ENCODE measurements at regions not wholly inside any gene's neighbourhood (a gene's known extent, or its start where the extent isn't known, plus 50 kb on each side); places are given as distances from the start of the nearest gene placed in this dataset.
"Not testable (repeated sequence)": the region's sequence is repeated elsewhere in the genome, so short reads cannot be mapped to it uniquely, and the experiment has no call there.

GRCh38 chr14:40216976-40217375 is 784.7 kb upstream of the FBXO33 start:
- Mint-ChIP-seq H3K27me3 (no peaks in the 10 kb centered on the region), H3K36me3 (ENCODE audit: low read depth) (no peaks in the 10 kb centered on the region), H3K9me3 (ENCODE audit: low read depth) (peaks cover 10% of the 10 kb centered on the region), H3K27ac (no peak overlapping the region), H3K4me3 (no peak overlapping the region), H3K4me1 (no peaks in the 10 kb centered on the region)
- CTCF ChIA-PET = no interaction called here
- ATAC-seq = no peak
- DNase-seq = no peak
- POLR2A ChIA-PET = interaction anchor here (0.6 kb wide), 1 partner anchor 44 kb away, joined by 4 read pairs; no protein-coding TSS in a partner anchor
- intact Hi-C loops (cut with DNase I, micrococcal nuclease) = no loop called here

- H3K4me3 Mint-ChIP-seq; H3K27me3 Mint-ChIP-seq; H3K4me1 Mint-ChIP-seq; ATAC-seq; H3K36me3 Mint-ChIP-seq (ENCODE audit: low read depth); DNase-seq; intact Hi-C loops (cut with DNase I, micrococcal nuclease); H3K27ac Mint-ChIP-seq: not testable (repeated sequence)
- H3K9me3 Mint-ChIP-seq (ENCODE audit: low read depth) = peaks cover 11% of the 10 kb centered on the region
- ChIA-PET CTCF (interaction anchor here (0.8 kb wide), 1 partner anchor 11 kb away, joined by 3 read pairs; no protein-coding TSS in a partner anchor), POLR2A (interaction anchor here (0.6 kb wide), 1 partner anchor 44 kb away, joined by 4 read pairs; no protein-coding TSS in a partner anchor)
These were observed 784.2 kb upstream of the FBXO33 start for GRCh38 chr14:40216408-40216807.

GRCh38 chr14:40213701-40214100 is 781.5 kb upstream of the FBXO33 start:
- no peaks in the 10 kb centered on the region for H3K4me1 Mint-ChIP-seq
- ChIA-PET POLR2A (no interaction called here), CTCF (no interaction called here)
- H3K27ac Mint-ChIP-seq = no peak overlapping the region
- intact Hi-C loops (cut with DNase I, micrococcal nuclease) = no loop called here
- H3K9me3 Mint-ChIP-seq (ENCODE audit: low read depth) = peaks cover 12% of the 10 kb centered on the region
- ATAC-seq (no peak), DNase-seq (no peak)
- H3K36me3 Mint-ChIP-seq (ENCODE audit: low read depth) = no peaks in the 10 kb centered on the region
- H3K27me3 Mint-ChIP-seq = no peaks in the 10 kb centered on the region
- no peak overlapping the region for H3K4me3 Mint-ChIP-seq

- peaks cover 7% of the 10 kb centered on the region for H3K9me3 Mint-ChIP-seq (ENCODE audit: low read depth)
- H3K27ac Mint-ChIP-seq = no peak overlapping the region
- H3K36me3 Mint-ChIP-seq (ENCODE audit: low read depth) = no peaks in the 10 kb centered on the region
- DNase-seq = no peak
- H3K27me3 Mint-ChIP-seq = no peaks in the 10 kb centered on the region
- intact Hi-C loops (cut with DNase I, micrococcal nuclease) = no loop called here
- ChIA-PET POLR2A (no interaction called here), CTCF (no interaction called here)
- H3K4me1 Mint-ChIP-seq = no peaks in the 10 kb centered on the region
- no peak overlapping the region for H3K4me3 Mint-ChIP-seq
- no peak for ATAC-seq
These were observed 772.4 kb upstream of the FBXO33 start for GRCh38 chr14:40204441-40205175.

- H3K4me3 Mint-ChIP-seq = no peak overlapping the region
- POLR2A ChIA-PET = no interaction called here
- CTCF ChIA-PET = no interaction called here
- intact Hi-C loops (cut with DNase I, micrococcal nuclease) = no loop called here
- H3K36me3 Mint-ChIP-seq (ENCODE audit: low read depth) = no peaks in the 10 kb centered on the region
- no peaks in the 10 kb centered on the region for H3K9me3 Mint-ChIP-seq (ENCODE audit: low read depth)
- no peak overlapping the region for H3K27ac Mint-ChIP-seq
- no peaks in the 10 kb centered on the region for H3K27me3 Mint-ChIP-seq
- no peak for DNase-seq
- ATAC-seq = no peak
- H3K4me1 Mint-ChIP-seq = no peaks in the 10 kb centered on the region
These were observed 766.9 kb upstream of the FBXO33 start for GRCh38 chr14:40199101-40199500.

GRCh38 chr14:40197344-40197743 is 765.1 kb upstream of the FBXO33 start:
- no peak for ATAC-seq
- intact Hi-C loops (cut with DNase I, micrococcal nuclease) = no loop called here
- CTCF ChIA-PET = no interaction called here
- H3K4me1 Mint-ChIP-seq = no peaks in the 10 kb centered on the region
- H3K27me3 Mint-ChIP-seq = no peaks in the 10 kb centered on the region
- no peak for DNase-seq
- H3K27ac Mint-ChIP-seq = no peak overlapping the region
- POLR2A ChIA-PET = no interaction called here
- no peaks in the 10 kb centered on the region for H3K36me3 Mint-ChIP-seq (ENCODE audit: low read depth)
- no peaks in the 10 kb centered on the region for H3K9me3 Mint-ChIP-seq (ENCODE audit: low read depth)
- no peak overlapping the region for H3K4me3 Mint-ChIP-seq

GRCh38 chr14:40188006-40188405 is 755.8 kb upstream of the FBXO33 start:
- H3K4me3 Mint-ChIP-seq = no peak overlapping the region
- H3K36me3 Mint-ChIP-seq (ENCODE audit: low read depth) = no peaks in the 10 kb centered on the region
- no peaks in the 10 kb centered on the region for H3K4me1 Mint-ChIP-seq
- peaks cover 9% of the 10 kb centered on the region for H3K9me3 Mint-ChIP-seq (ENCODE audit: low read depth)
- no peaks in the 10 kb centered on the region for H3K27me3 Mint-ChIP-seq
- intact Hi-C loops (cut with DNase I, micrococcal nuclease) = no loop called here
- ATAC-seq = no peak
- no peak for DNase-seq
- POLR2A ChIA-PET = no interaction called here
- CTCF ChIA-PET = no interaction called here
- no peak overlapping the region for H3K27ac Mint-ChIP-seq

- no peak overlapping the region for H3K27ac Mint-ChIP-seq
- no peaks in the 10 kb centered on the region for H3K4me1 Mint-ChIP-seq
- peaks cover 13% of the 10 kb centered on the region for H3K9me3 Mint-ChIP-seq (ENCODE audit: low read depth)
- no peaks in the 10 kb centered on the region for H3K27me3 Mint-ChIP-seq
- DNase-seq (no peak), ATAC-seq (no peak)
- CTCF ChIA-PET = no interaction called here
- POLR2A ChIA-PET = no interaction called here
- intact Hi-C loops (cut with DNase I, micrococcal nuclease) = no loop called here
- H3K4me3 Mint-ChIP-seq = no peak overlapping the region
- no peaks in the 10 kb centered on the region for H3K36me3 Mint-ChIP-seq (ENCODE audit: low read depth)
These were observed 731.9 kb upstream of the FBXO33 start for GRCh38 chr14:40164083-40164482.

- DNase-seq (no peak), ATAC-seq (no peak)
- no peak overlapping the region for H3K27ac Mint-ChIP-seq
- H3K4me3 Mint-ChIP-seq = no peak overlapping the region
- no peaks in the 10 kb centered on the region for H3K4me1 Mint-ChIP-seq
- POLR2A ChIA-PET = no interaction called here
- H3K36me3 Mint-ChIP-seq (ENCODE audit: low read depth) = no peaks in the 10 kb centered on the region
- CTCF ChIA-PET = no interaction called here
- intact Hi-C loops (cut with DNase I, micrococcal nuclease) = loop anchor here (1.0 kb wide), 1 partner anchor 10 kb away; no protein-coding TSS in a partner anchor
- H3K27me3 Mint-ChIP-seq = no peaks in the 10 kb centered on the region
- H3K9me3 Mint-ChIP-seq (ENCODE audit: low read depth) = peaks cover 16% of the 10 kb centered on the region
These were observed 707.4 kb upstream of the FBXO33 start for GRCh38 chr14:40139657-40140056.

- intact Hi-C loops (cut with DNase I, micrococcal nuclease) = no loop called here
- H3K9me3 Mint-ChIP-seq (ENCODE audit: low read depth) = peaks cover 23% of the 10 kb centered on the region
- H3K4me3 Mint-ChIP-seq = no peak overlapping the region
- no peaks in the 10 kb centered on the region for H3K36me3 Mint-ChIP-seq (ENCODE audit: low read depth)
- ChIA-PET POLR2A (no interaction called here), CTCF (no interaction called here)
- ATAC-seq (no peak), DNase-seq (no peak)
- H3K27ac Mint-ChIP-seq = no peak overlapping the region
- H3K4me1 Mint-ChIP-seq = no peaks in the 10 kb centered on the region
- no peaks in the 10 kb centered on the region for H3K27me3 Mint-ChIP-seq
These were observed 701.2 kb upstream of the FBXO33 start for GRCh38 chr14:40133463-40133862.

- DNase-seq (no peak), ATAC-seq (no peak)
- peaks cover 13% of the 10 kb centered on the region for H3K9me3 Mint-ChIP-seq (ENCODE audit: low read depth)
- no peaks in the 10 kb centered on the region for H3K36me3 Mint-ChIP-seq (ENCODE audit: low read depth)
- H3K27me3 Mint-ChIP-seq = no peaks in the 10 kb centered on the region
- H3K4me1 Mint-ChIP-seq = no peaks in the 10 kb centered on the region
- POLR2A ChIA-PET = no interaction called here
- CTCF ChIA-PET = no interaction called here
- no peak overlapping the region for H3K27ac Mint-ChIP-seq
- intact Hi-C loops (cut with DNase I, micrococcal nuclease) = no loop called here
- H3K4me3 Mint-ChIP-seq = no peak overlapping the region
These were observed 696.9 kb upstream of the FBXO33 start for GRCh38 chr14:40129159-40129558.

GRCh38 chr14:40123816-40124215 is 691.6 kb upstream of the FBXO33 start:
- CTCF ChIA-PET = no interaction called here
- no peak overlapping the region for H3K27ac Mint-ChIP-seq
- intact Hi-C loops (cut with DNase I, micrococcal nuclease) = no loop called here
- no peak for ATAC-seq
- H3K9me3 Mint-ChIP-seq (ENCODE audit: low read depth) = peaks cover 6% of the 10 kb centered on the region
- H3K36me3 Mint-ChIP-seq (ENCODE audit: low read depth) = no peaks in the 10 kb centered on the region
- POLR2A ChIA-PET = no interaction called here
- no peak overlapping the region for H3K4me3 Mint-ChIP-seq
- no peaks in the 10 kb centered on the region for H3K27me3 Mint-ChIP-seq
- no peak for DNase-seq
- no peaks in the 10 kb centered on the region for H3K4me1 Mint-ChIP-seq
